ENCODE measurements at regions not wholly inside any gene's neighbourhood (a gene's known extent, or its start where the extent isn't known, plus 50 kb on each side); places are given as distances from the start of the nearest gene placed in this dataset.

DNA sequence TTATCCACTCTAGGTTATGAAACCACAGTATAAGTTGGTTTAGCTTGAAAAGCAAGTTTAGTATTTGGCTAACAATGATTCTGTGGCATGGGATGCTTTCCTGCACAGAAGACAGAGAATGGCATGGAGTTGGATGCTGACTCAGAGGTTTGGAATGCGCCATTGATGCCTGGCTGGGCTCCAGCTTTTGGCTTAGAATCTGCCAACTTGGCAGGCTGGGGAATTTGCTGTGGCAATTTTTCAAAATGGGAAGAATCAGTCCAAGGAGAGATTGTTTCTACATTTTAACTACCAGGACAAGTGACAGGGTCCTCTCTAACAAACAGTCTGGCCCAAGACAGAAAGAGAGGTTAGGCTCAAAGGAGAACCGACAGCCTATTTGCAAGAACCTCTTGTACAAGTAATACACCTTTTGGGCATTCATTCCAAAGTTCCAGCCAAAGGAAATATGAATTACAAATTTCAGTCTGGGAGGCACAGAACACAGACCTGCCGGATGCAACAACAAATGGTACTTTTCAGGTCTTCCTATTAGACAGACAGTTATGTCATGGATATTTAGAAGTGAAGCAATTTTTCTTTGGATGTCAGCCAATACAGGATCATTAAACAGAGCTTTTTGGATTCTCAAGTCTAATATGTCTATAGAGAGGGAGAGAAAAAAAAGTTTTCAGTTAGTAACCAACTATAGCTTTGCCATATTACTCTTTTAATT, 1027.7 kb downstream of the TMEM182 start:
- no TSS peak for BruUV-seq (replicated peaks)
- Mint-ChIP-seq H3K27me3 (ENCODE audit: insufficient read depth, unreplicated experiment) (peaks cover 5% of the 10 kb centered on the region), H3K4me1 (ENCODE audit: insufficient read depth, unreplicated experiment) (no peaks in the 10 kb centered on the region), H3K4me3 (ENCODE audit: unreplicated experiment) (no peak overlapping the region), H3K36me3 (ENCODE audit: insufficient read depth, unreplicated experiment) (no peaks in the 10 kb centered on the region), H3K9me3 (ENCODE audit: unreplicated experiment) (no peaks in the 10 kb centered on the region), H3K27ac (ENCODE audit: low read depth, unreplicated experiment) (no peak overlapping the region)
- ChIA-PET POLR2A (interaction anchor here (0.7 kb wide), 1 partner anchor 13 kb away, joined by 3 read pairs; no protein-coding TSS in a partner anchor), CTCF (interaction anchor here (0.6 to 1.4 kb wide), 2 partner anchors 17 to 45 kb away, joined by 3 to 5 read pairs; no protein-coding TSS in a partner anchor)
- TF ChIP-seq, protein P1, sequence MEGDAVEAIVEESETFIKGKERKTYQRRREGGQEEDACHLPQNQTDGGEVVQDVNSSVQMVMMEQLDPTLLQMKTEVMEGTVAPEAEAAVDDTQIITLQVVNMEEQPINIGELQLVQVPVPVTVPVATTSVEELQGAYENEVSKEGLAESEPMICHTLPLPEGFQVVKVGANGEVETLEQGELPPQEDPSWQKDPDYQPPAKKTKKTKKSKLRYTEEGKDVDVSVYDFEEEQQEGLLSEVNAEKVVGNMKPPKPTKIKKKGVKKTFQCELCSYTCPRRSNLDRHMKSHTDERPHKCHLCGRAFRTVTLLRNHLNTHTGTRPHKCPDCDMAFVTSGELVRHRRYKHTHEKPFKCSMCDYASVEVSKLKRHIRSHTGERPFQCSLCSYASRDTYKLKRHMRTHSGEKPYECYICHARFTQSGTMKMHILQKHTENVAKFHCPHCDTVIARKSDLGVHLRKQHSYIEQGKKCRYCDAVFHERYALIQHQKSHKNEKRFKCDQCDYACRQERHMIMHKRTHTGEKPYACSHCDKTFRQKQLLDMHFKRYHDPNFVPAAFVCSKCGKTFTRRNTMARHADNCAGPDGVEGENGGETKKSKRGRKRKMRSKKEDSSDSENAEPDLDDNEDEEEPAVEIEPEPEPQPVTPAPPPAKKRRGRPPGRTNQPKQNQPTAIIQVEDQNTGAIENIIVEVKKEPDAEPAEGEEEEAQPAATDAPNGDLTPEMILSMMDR (IDR thresholded peaks at IDR 0.05; ENCODE audit: unreplicated experiment), result no peak
- DNase-seq (ENCODE audit: unreplicated experiment), result peak; percentile 81
- intact Hi-C loops (cut with micrococcal nuclease), result no loop called here

DNA sequence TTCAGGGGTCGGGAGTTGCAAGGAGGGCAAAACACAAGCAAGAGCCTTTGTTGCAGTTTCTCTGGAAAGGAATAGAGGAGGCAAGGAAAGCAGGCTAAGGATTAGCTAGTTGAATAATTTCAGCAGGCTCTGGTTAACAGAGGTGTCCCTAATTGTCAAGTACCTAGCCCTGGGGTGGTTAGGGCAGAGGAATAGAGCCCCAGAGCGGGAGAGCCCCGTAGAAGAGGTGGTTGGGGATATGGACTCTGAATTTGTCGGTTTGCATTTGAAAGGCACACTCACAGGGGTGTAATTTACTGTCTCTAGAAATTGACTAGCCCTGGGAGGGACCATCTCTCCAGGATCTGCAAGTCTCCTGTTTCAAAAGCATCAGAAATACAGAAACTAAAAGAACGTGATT, 1030.2 kb downstream of the TMEM182 start:
- POLR2A ChIA-PET, result no interaction called here
- no peaks in the 10 kb centered on the region for H3K4me1 Mint-ChIP-seq (ENCODE audit: insufficient read depth, unreplicated experiment)
- no peak overlapping the region for H3K27ac Mint-ChIP-seq (ENCODE audit: low read depth, unreplicated experiment)
- TF ChIP-seq, protein P1 (IDR thresholded peaks at IDR 0.05; ENCODE audit: unreplicated experiment), result no peak
- no peaks in the 10 kb centered on the region for H3K9me3 Mint-ChIP-seq (ENCODE audit: unreplicated experiment)
- BruUV-seq (replicated peaks), result no TSS peak
- intact Hi-C loops (cut with micrococcal nuclease), result no loop called here
- H3K36me3 Mint-ChIP-seq (ENCODE audit: insufficient read depth, unreplicated experiment), result no peaks in the 10 kb centered on the region
- no peaks in the 10 kb centered on the region for H3K27me3 Mint-ChIP-seq (ENCODE audit: insufficient read depth, unreplicated experiment)
- no peak for DNase-seq (ENCODE audit: unreplicated experiment)
- CTCF ChIA-PET, result no interaction called here
- no peak overlapping the region for H3K4me3 Mint-ChIP-seq (ENCODE audit: unreplicated experiment)

DNA sequence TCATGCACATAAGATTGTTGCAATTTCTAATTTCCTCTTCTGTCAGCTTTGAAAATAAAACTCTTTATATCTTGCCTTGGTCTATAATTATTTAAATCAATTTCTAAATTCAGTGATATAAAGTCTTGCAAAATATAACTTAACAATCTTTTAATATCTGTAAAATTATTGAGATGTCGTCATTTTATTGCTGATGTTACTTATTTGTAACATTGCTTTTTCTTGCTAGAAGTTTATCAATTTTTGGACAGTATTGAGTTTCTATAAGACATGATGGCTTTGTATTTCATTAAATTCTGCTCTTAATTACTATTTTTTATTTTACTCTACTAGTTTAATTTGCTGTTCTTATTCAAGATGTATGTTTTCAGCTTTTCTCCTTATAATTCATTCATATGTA, 1036.5 kb downstream of the TMEM182 start:
- no peak overlapping the region for H3K4me3 Mint-ChIP-seq (ENCODE audit: unreplicated experiment)
- no TSS peak for BruUV-seq (replicated peaks)
- intact Hi-C loops (cut with micrococcal nuclease), result no loop called here
- peaks cover 13% of the 10 kb centered on the region for H3K27me3 Mint-ChIP-seq (ENCODE audit: insufficient read depth, unreplicated experiment)
- H3K27ac Mint-ChIP-seq (ENCODE audit: low read depth, unreplicated experiment), result no peak overlapping the region
- peaks cover 16% of the 10 kb centered on the region for H3K9me3 Mint-ChIP-seq (ENCODE audit: unreplicated experiment)
- TF ChIP-seq, protein P1 (IDR thresholded peaks at IDR 0.05; ENCODE audit: unreplicated experiment), result no peak
- H3K36me3 Mint-ChIP-seq (ENCODE audit: insufficient read depth, unreplicated experiment), result no peaks in the 10 kb centered on the region
- DNase-seq (ENCODE audit: unreplicated experiment), result no peak
- no peaks in the 10 kb centered on the region for H3K4me1 Mint-ChIP-seq (ENCODE audit: insufficient read depth, unreplicated experiment)
- ChIA-PET POLR2A (no interaction called here), CTCF (no interaction called here)

DNA sequence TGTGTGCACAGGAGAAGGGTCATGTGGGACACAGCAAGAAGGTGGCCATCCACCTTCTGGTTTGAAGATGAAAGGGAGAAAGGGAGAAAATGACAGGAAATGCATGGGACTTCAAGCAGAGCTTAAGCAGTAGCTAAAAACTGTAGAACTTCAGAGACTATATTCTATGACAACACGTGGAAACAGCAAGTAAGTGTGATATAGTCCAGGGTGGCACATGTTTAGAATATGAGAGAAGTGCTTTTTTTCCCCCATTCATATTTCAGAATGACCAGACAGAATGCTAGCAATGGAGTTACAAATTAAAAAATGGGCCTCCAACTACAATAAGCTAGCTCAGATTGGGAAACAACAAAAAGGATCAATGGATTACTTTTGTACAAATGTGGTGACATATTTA, 1042.2 kb downstream of the TMEM182 start:
- BruUV-seq (replicated peaks), result no TSS peak
- TF ChIP-seq, protein P1 (IDR thresholded peaks at IDR 0.05; ENCODE audit: unreplicated experiment), result no peak
- intact Hi-C loops (cut with micrococcal nuclease), result no loop called here
- Mint-ChIP-seq H3K4me1 (ENCODE audit: insufficient read depth, unreplicated experiment) (no peaks in the 10 kb centered on the region), H3K27me3 (ENCODE audit: insufficient read depth, unreplicated experiment) (peaks cover 13% of the 10 kb centered on the region), H3K9me3 (ENCODE audit: unreplicated experiment) (peaks cover 16% of the 10 kb centered on the region), H3K27ac (ENCODE audit: low read depth, unreplicated experiment) (no peak overlapping the region), H3K4me3 (ENCODE audit: unreplicated experiment) (no peak overlapping the region), H3K36me3 (ENCODE audit: insufficient read depth, unreplicated experiment) (no peaks in the 10 kb centered on the region)
- DNase-seq (ENCODE audit: unreplicated experiment), result no peak
- ChIA-PET POLR2A (no interaction called here), CTCF (no interaction called here)
